Vagina (tissue), 2 donors: ENCODE measurements at regions not wholly inside any gene's neighbourhood (a gene's known extent, or its start where the extent isn't known, plus 50 kb on each side); places are given as distances from the start of the nearest gene placed in this dataset.

Experiments
- DNase-seq, 2 donors: peaks; one replicate each; pipeline ENCODE4 v3.0.0-alpha.2; 2017; ENCODE audit errors: extremely low spot score in 2 of 2
- H3K27ac ChIP-seq: fragments of 200-600 bp; sonication (generic); one replicate; pipeline ENCODE4 v1.5.1; 2019
- H3K27me3 ChIP-seq: fragments of 200-600 bp; sonication (generic); one replicate; pipeline ENCODE4 v1.5.1; 2019
- H3K36me3 ChIP-seq, 2 donors: fragments of 200-600 bp; sonication (generic); one replicate each; pipeline ENCODE4 v1.5.1; 2017 to 2019
- H3K4me1 ChIP-seq: fragments of 200-600 bp; sonication (generic); one replicate; pipeline ENCODE4 v1.5.1; 2019
- H3K4me3 ChIP-seq, 2 donors: fragments of 200-600 bp; sonication (generic); 1 replicate in 1 of 2; 2 replicates in 1 of 2; pipeline ENCODE4 v1.5.1; 2016 to 2019
- H3K9me3 ChIP-seq: fragments of 200-600 bp; sonication (generic); one replicate; pipeline ENCODE4 v1.5.1; 2019
- CTCF ChIP-seq, 3 experiments: fragments of 450-650 bp in 2 of 3; fragments of 200-600 bp in 1 of 3; sonication (generic) in 1 of 3; IDR thresholded peaks; one replicate each; pipeline ENCODE4 v1.5.1; 2017 to 2019; ENCODE audit warnings: antibody characterized with exemption in 3 of 3, mild to moderate bottlenecking in 2 of 3, moderate library complexity in 2 of 3
- POLR2A ChIP-seq, 2 donors: fragments of 450-650 bp; IDR thresholded peaks; one replicate each; pipeline ENCODE4 v1.6.1; 2017; ENCODE audit warnings: antibody characterized with exemption in 2 of 2, mild to moderate bottlenecking in 2 of 2, moderate library complexity in 2 of 2
- POLR2AphosphoS5 ChIP-seq, 2 donors: sonication (generic); formaldehyde crosslinking; IDR thresholded peaks; one replicate each; pipeline ENCODE4 v1.9.0; 2017; ENCODE audit warnings: antibody characterized with exemption in 2 of 2, mild to moderate bottlenecking in 2 of 2, low read depth in 1 of 2; ENCODE audit not compliant: insufficient read depth in 1 of 2
- intact Hi-C: fragments of 100-400 bp; cut with DNase I; formaldehyde crosslinking; loops from one replicate; pipeline ENCODE4 v1.15.1; 2023

DNA sequence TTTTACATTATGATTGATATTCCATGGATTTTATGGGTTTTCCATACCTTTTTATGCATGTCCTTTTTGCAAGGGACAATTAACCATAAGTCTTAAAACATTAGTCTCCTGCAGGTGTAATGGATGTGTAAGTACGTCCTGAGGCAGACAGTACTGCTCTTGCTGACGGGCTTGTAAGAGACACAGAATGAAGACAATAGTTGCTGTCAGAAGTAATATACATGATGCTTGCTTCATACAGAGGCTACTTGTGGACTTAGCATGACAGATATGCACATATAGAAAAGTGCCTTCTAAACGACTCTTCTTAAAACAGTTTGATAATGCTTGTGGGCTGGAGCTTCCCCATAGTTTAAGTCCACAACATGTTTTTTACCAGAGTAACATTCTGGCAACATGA lies 182.7 kb downstream of the SPATA31D1 start:
- Histone ChIP-seq H3K4me3 (no peak overlapping the region), H3K27ac (no peak overlapping the region), H3K36me3 (no peaks in the 10 kb centered on the region), H3K4me1 (peaks cover 14% of the 10 kb centered on the region), H3K9me3 (no peaks in the 10 kb centered on the region), H3K27me3 (no peaks in the 10 kb centered on the region)
- no peak for DNase-seq
- intact Hi-C loops, result no loop called here
- TF ChIP-seq CTCF (IDR thresholded peaks at IDR 0.05) (no peak), POLR2AphosphoS5 (IDR thresholded peaks at IDR 0.05; ENCODE audit: insufficient read depth in 1 of 2, low read depth in 1 of 2) (no peak), POLR2A (IDR thresholded peaks at IDR 0.05) (no peak)

DNA sequence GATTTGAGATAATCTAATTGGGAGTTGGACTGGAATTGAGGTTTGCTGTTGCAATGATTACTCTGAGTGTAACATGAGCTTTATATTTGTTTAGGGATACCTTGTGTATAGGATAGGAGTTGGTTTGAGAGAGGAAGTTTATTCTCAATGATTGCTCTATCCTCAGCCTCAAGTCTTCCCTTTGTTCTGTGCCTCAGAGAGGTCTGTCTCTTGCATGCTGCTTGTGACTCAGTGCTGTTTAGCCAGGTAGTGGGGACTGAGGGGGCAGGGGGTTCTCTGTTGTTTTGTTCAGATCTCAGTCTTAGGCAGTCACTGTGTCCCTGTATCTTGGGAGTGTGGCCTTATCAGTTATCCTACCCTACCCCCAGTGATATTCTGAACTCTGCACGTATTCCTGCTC lies 192.1 kb downstream of the SPATA31D1 start:
- Histone ChIP-seq H3K4me3 (no peak overlapping the region), H3K27me3 (no peaks in the 10 kb centered on the region), H3K27ac (no peak overlapping the region), H3K36me3 (no peaks in the 10 kb centered on the region), H3K9me3 (no peaks in the 10 kb centered on the region), H3K4me1 (no peaks in the 10 kb centered on the region)
- intact Hi-C loops, result no loop called here
- no peak for DNase-seq
- no peak for TF ChIP-seq POLR2A (IDR thresholded peaks at IDR 0.05)
- no peak for TF ChIP-seq CTCF (IDR thresholded peaks at IDR 0.05)
- no peak for TF ChIP-seq POLR2AphosphoS5 (IDR thresholded peaks at IDR 0.05; ENCODE audit: insufficient read depth in 1 of 2, low read depth in 1 of 2)

GRCh38 chr9:82183181-82183860 lies 194.7 kb downstream of the SPATA31D1 start:
- Histone ChIP-seq H3K27ac (no peak overlapping the region), H3K4me3 (no peak overlapping the region), H3K9me3 (no peaks in the 10 kb centered on the region), H3K4me1 (no peaks in the 10 kb centered on the region), H3K36me3 (no peaks in the 10 kb centered on the region), H3K27me3 (no peaks in the 10 kb centered on the region)
- no peak for DNase-seq
- TF ChIP-seq POLR2AphosphoS5 (IDR thresholded peaks at IDR 0.05; ENCODE audit: insufficient read depth in 1 of 2, low read depth in 1 of 2) (no peak), POLR2A (IDR thresholded peaks at IDR 0.05) (no peak), CTCF (IDR thresholded peaks at IDR 0.05) (no peak)
- intact Hi-C loops, result no loop called here

GRCh38 chr9:82184524-82184923 lies 196.0 kb downstream of the SPATA31D1 start:
- TF ChIP-seq POLR2A (IDR thresholded peaks at IDR 0.05) (no peak), CTCF (IDR thresholded peaks at IDR 0.05) (no peak), POLR2AphosphoS5 (IDR thresholded peaks at IDR 0.05; ENCODE audit: insufficient read depth in 1 of 2, low read depth in 1 of 2) (no peak)
- DNase-seq, result no peak
- H3K4me3 ChIP-seq, result no peak overlapping the region
- intact Hi-C loops, result no loop called here
- no peak overlapping the region for H3K27ac ChIP-seq
- no peaks in the 10 kb centered on the region for H3K27me3 ChIP-seq
- H3K9me3 ChIP-seq, result no peaks in the 10 kb centered on the region
- H3K36me3 ChIP-seq, result no peaks in the 10 kb centered on the region
- no peaks in the 10 kb centered on the region for H3K4me1 ChIP-seq

DNA sequence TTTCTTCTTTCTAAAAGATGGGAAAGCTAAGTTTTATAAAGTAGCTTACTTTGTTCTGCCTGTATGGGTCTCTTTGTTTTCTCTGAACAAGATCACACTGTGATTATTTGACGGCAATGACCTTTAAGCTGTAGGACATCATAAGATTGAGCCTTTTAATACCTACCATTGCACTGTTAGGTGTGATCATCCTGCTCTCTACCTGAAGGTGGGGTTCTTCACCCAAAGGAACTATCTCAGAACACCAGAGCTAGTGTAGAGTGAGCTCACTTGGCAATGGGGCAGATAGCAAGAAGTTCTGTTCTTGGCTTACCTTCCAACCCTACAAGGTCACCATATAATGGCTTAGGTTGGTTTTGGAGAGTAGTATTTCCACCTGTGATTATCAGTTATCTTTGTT lies 200.2 kb downstream of the SPATA31D1 start:
- no peak overlapping the region for H3K4me3 ChIP-seq
- no peak for DNase-seq
- TF ChIP-seq CTCF (IDR thresholded peaks at IDR 0.05), result no peak
- TF ChIP-seq POLR2AphosphoS5 (IDR thresholded peaks at IDR 0.05; ENCODE audit: insufficient read depth in 1 of 2, low read depth in 1 of 2), result no peak
- no peak for TF ChIP-seq POLR2A (IDR thresholded peaks at IDR 0.05)
- no peaks in the 10 kb centered on the region for H3K36me3 ChIP-seq
- no peaks in the 10 kb centered on the region for H3K27me3 ChIP-seq
- H3K9me3 ChIP-seq, result no peaks in the 10 kb centered on the region
- H3K4me1 ChIP-seq, result no peaks in the 10 kb centered on the region
- H3K27ac ChIP-seq, result no peak overlapping the region
- intact Hi-C loops, result no loop called here
